GM20000 (cell line): ENCODE measurements at regions not wholly inside any gene's neighbourhood (a gene's known extent, or its start where the extent isn't known, plus 50 kb on each side); places are given as distances from the start of the nearest gene placed in this dataset.

Experiments used
- DNase-seq: peaks from one replicate; pipeline ENCODE4 v3.0.0; 2012; ENCODE audit warnings: low spot score
- TF ChIP-seq, protein P1 (sequence below): IDR thresholded peaks from 2 replicates; pipeline ENCODE4 v1.5.1; 2012; ENCODE audit warnings: mild to moderate bottlenecking, control low read depth; ENCODE audit errors: extremely low read depth, missing control alignments

- TF ChIP-seq, protein P1, sequence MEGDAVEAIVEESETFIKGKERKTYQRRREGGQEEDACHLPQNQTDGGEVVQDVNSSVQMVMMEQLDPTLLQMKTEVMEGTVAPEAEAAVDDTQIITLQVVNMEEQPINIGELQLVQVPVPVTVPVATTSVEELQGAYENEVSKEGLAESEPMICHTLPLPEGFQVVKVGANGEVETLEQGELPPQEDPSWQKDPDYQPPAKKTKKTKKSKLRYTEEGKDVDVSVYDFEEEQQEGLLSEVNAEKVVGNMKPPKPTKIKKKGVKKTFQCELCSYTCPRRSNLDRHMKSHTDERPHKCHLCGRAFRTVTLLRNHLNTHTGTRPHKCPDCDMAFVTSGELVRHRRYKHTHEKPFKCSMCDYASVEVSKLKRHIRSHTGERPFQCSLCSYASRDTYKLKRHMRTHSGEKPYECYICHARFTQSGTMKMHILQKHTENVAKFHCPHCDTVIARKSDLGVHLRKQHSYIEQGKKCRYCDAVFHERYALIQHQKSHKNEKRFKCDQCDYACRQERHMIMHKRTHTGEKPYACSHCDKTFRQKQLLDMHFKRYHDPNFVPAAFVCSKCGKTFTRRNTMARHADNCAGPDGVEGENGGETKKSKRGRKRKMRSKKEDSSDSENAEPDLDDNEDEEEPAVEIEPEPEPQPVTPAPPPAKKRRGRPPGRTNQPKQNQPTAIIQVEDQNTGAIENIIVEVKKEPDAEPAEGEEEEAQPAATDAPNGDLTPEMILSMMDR = no peak
- DNase-seq = no peak
These were observed 106.9 kb downstream of the TMEM114 start for GRCh38 chr16:8483396-8483795.

DNA sequence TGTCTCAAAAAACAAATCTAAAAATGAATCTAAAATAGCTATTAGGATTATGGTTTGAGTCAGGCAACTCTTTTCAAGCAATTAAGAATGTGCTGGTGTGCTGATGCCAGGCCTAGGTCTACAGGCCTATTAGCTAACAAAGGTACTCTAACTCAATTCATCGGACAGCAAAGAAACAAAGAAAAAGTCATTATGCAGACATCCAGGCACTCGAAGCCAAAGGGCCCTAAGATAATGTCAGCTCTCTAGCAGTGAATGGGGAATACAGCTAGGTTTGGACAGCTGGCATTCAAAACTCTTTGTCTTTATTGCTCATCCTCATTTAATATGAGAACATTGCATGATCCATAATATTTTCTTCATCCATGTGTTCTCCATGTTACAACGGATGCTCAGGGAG is 108.5 kb downstream of the TMEM114 start:
- DNase-seq = no peak
- TF ChIP-seq, protein P1 = no peak

GRCh38 chr16:8476824-8477223 is 113.5 kb downstream of the TMEM114 start:
- no peak for DNase-seq
- TF ChIP-seq, protein P1 = no peak

- no peak for DNase-seq
- TF ChIP-seq, protein P1 = no peak
These were observed 115.7 kb downstream of the TMEM114 start for GRCh38 chr16:8474587-8474986.

- no peak for DNase-seq
- TF ChIP-seq, protein P1 = no peak
These were observed 121.1 kb downstream of the TMEM114 start for GRCh38 chr16:8469102-8469778.

- TF ChIP-seq, protein P1 = no peak
- no peak for DNase-seq
These were observed 125.3 kb downstream of the TMEM114 start for GRCh38 chr16:8464979-8465378.

DNA sequence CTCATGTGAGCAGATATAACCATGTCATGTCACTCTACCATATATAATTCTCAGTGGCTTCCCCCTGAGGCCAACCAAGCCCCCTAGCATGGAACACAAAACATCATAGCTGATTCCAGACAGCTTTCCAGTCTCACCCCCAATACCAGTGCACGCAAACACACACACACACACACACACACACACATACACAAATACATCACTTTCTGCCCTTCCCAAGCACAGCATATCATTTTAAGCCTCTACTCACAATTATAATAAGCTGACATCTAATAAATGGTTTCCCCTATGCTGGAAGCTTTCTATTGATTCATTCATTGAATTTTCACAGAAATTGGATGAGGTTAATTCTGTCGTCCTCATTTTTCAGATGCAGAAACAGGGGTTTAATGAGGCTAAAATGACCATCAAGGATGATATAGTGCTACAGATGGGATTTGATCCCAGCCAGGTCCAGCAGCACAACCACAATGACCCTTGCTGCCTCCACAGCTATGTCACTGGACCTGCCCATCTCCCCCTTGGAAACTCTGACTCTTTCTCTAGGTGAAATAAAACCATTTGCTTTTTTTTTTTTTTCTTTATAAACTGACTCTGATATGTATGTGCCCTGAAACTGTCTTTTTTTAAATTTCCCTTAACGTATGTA is 131.1 kb downstream of the TMEM114 start:
- TF ChIP-seq, protein P1 = no peak
- no peak for DNase-seq
